Hematopoietic multipotent progenitor cell treated with erythropoietin and hydrocortisone succinate and interleukin-3 and kit ligand, for 15 days (in vitro differentiated cells): ENCODE measurements at regions not wholly inside any gene's neighbourhood (a gene's known extent, or its start where the extent isn't known, plus 50 kb on each side); places are given as distances from the start of the nearest gene placed in this dataset.

Source experiments
- DNase-seq: peaks from one replicate; pipeline ENCODE4 v3.0.0-alpha.2; 2015; ENCODE audit warnings: low spot score

DNA sequence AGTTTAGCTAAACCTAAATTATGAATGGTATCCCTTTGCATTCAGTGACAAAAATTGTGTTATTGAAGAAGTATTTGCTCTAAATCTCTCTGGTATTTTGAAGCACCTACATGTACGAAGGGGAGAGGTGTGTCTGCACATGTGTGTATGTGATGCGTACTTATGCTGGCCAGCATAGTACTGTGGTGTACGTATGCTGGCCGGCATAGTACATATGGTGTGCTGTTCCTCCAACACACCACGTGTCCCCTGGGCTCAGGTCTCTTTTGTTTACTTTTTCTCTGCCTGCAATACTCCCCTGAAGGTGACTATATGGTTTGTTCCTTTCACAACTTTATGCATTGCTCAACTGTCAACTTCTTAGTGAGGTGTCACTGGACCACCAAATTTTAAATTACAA lies 360.3 kb downstream of the CRPPA start:
- no peak for DNase-seq

- DNase-seq = no peak
These were observed 360.8 kb downstream of the CRPPA start for GRCh38 chr7:16060502-16060901.

- no peak for DNase-seq
These were observed 365.9 kb downstream of the CRPPA start for GRCh38 chr7:16055263-16055976.

DNA sequence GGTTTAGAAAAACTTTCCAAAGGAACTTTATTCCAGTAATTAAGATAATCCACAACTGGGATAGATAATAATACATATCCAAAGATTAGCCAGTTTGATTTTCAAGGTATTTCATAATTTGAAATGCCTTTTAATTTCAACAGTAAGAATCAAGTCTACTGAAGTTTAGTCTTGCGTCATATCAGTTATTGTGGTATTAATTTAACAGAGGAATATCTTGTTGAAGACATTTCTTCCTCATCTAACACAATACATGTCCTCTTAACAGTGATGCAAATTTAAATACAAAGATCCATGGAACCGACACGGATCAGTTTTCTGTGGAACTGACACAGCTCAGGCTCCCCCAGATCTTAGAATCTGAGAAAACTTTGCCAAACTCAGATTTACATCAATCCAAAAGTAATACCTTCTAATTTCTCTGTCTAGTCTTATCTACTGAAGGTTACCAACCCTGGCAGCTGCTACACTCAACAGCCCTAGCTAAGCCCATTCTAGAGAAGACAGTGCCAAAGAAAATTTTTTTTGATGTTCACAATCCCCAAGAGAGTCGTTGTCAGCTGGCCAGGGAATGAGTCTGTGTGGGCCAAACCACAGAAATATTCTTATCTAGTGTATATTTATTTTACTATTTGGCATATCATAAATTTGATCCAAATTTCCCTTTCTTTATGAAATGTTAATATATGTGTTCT lies 365.2 kb upstream of the MEOX2 start:
- DNase-seq = no peak

DNA sequence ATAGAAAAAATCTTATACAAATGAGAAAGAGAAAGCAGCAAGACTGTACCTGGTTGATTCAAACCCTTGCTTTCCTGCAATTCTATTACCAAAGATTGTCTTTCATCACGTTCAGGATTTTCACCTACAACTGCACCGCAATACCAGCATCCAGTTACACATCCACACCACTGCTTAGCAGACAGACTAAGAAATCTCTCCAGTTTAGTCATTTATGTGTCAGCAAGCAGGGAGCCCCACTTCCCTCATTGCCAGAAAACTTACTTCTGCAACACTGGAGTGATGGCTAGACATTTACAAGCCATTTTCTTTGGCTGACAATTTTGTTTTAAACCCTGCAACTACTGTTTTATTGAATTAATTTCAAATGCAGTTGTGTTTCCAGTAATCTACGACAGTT lies 359.6 kb upstream of the MEOX2 start:
- DNase-seq = no peak

GRCh38 chr7:16045296-16045695 lies 358.8 kb upstream of the MEOX2 start:
- no peak for DNase-seq

DNA sequence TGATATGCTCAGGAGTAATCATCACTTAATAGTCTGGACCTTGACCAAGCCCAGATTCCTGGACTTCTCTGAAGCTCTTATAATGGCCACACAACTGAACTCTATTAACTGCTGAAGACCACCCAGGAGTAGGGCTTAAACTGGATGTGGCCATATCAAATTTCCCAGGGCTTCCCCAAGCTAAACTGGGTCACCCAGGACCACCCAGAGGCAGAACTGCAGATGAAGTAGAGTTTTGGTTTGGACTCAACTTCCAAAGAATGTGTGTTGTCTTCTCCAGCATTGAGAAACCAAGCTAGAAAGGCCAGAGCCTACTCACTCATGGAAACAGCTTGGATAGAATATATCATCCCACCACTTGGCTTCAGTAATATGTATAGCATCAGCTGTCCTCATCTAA lies 358.2 kb upstream of the MEOX2 start:
- DNase-seq = no peak

DNA sequence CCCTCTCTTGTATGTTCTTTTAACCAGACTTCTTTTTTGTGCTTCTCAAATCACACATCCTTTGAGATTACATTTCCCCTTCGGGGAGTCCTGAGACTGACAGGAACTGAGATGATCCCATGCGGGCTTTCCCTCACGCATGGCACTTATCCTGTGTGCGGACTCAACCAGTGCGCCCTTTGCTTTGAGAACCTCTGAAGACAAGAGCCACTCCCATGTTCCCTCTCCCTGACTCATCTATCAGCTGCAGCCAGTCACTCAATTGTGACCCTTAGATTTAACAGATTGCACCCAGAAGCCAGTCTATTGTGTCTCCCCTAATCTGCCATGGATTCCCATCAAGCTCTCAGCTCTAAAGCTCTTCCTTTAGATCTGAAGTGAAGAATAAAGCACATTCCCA lies 353.9 kb upstream of the MEOX2 start:
- no peak for DNase-seq

DNA sequence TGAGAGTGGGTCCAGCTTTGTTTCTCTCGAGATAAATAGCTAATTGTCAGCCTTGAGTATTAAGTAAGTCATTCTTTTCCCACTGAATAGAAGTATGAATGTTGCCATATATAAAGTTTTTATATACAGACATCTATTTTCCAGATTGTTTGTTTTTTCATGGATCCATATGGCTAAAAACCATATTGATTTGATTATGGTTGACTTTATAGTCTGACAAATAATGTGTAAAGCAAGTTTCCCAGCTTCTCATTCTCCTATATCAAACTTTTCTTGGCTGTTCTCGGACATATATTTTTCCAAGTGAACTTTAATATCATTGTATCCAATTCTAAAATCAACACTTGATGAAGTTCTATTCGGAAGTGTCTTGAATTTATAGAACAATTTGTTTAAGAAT lies 352.4 kb upstream of the MEOX2 start:
- DNase-seq = no peak

- DNase-seq = no peak
These were observed 348.9 kb upstream of the MEOX2 start for GRCh38 chr7:16035392-16035791.

DNA sequence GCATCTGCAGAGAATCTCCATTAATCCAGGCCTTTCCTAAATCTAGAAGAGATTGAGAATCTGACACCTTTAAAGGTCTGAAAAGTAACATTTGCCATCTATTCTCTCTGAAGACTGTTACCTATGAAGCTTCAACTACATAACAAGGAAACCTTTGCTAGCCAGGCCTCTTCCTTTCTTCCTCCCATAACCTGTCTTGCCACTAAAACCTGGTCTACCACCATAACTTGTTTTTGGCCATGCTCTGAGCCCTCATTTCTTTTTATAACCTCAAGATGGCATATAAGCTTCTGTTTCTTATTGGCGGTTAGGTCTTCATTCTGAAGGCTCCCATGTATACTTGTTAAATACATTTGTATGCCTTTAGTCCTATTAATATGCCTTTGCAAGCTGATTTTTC lies 348.4 kb upstream of the MEOX2 start:
- DNase-seq = no peak

- DNase-seq = no peak
These were observed 347.9 kb upstream of the MEOX2 start for GRCh38 chr7:16034353-16034752.

- no peak for DNase-seq
These were observed 346.8 kb upstream of the MEOX2 start for GRCh38 chr7:16033233-16033632.

DNA sequence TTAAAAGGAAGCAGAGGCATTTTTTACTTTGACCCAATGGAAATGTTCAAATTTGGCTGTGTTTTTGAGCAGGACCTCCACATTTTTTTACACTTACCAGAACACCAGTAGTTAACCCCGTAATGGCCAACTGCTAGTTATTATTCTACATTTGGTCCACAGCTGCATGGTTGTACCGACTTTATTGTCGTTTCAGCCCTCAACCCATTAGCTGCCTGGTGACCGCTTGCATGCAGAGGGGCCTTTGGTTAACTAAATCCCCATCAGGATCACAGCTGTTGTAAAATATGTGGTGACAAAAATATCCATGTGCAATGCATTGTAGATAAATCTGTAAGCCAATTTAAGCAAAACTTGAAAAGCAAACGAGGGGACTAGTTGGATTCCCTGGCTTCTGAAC lies 342.2 kb upstream of the MEOX2 start:
- DNase-seq = no peak

- DNase-seq = no peak
These were observed 341.6 kb upstream of the MEOX2 start for GRCh38 chr7:16028103-16028502.

- DNase-seq = no peak
These were observed 340.9 kb upstream of the MEOX2 start for GRCh38 chr7:16027396-16027795.

GRCh38 chr7:16026253-16027020 lies 340.0 kb upstream of the MEOX2 start:
- DNase-seq = no peak

- DNase-seq = no peak
These were observed 339.2 kb upstream of the MEOX2 start for GRCh38 chr7:16025696-16026095.

DNA sequence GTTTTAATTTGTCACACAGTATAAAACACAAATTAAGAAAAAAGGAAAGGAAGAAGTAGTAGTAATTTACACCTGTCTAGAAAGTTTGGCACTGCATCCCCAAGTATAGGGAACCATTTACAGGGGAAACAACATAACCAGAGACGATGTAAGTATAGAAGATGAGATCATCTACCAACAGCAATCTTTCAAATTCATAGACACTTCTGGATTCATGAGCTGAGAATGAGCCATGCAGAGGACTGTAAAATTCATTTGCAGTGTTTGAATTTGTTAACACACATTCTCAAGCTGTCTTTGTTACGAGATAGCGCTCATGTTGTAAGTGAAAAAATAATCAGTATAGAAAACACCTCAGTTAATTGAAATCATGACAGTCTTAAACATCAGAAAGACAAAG lies 337.0 kb upstream of the MEOX2 start:
- DNase-seq = no peak

GRCh38 chr7:16023046-16023445 lies 336.6 kb upstream of the MEOX2 start:
- no peak for DNase-seq

DNA sequence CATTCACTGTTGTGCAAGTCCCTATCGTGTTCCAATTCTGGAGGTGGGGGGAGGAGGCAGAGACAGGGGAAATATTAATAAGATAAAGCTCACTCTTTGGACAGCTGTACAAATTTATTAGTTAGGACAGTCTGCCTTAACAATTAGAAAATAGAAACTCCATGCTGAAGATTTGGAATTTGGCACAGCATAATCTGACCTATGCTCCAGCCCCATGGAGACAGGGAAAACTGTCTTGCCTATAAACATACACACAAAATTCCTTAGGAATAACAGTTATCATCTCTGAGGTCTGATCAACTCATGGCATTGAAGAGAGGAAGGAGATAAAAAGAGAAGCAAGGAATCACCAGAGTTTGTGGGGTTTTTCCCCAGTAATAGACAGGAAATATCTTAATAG lies 335.4 kb upstream of the MEOX2 start:
- no peak for DNase-seq

GRCh38 chr7:16015981-16016380 lies 329.5 kb upstream of the MEOX2 start:
- DNase-seq = no peak

DNA sequence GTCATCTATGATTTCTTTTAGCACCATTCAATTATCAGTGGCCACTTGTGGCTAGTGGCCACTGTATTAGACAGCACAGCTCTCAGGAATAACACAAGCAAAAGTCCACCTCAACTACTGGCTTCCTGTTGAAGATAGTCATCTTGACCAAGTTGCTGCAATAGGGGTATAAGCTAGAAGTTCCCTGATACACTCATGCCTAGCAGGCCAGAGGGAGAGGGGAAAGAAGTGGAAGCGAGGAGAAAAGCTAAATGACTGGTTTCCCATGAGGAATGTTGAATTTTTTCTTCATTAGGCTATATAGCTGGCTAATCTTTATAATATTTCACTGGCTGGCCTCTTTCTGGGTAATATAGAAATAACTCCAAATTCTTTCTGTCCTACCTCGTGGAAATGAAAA lies 327.5 kb upstream of the MEOX2 start:
- DNase-seq = no peak
